Hepatocyte (in vitro differentiated cells): ENCODE measurements at regions not wholly inside any gene's neighbourhood (a gene's known extent, or its start where the extent isn't known, plus 50 kb on each side); places are given as distances from the start of the nearest gene placed in this dataset.

Experiments used
- EZH2 ChIP-seq: fragments of 200-600 bp; sonication (generic); IDR thresholded peaks from 2 replicates; pipeline ENCODE4 v1.6.1; 2016; ENCODE audit warnings: antibody characterized with exemption, mild to moderate bottlenecking, borderline replicate concordance
- EZH2phosphoT487 ChIP-seq: fragments of 200-600 bp; sonication (generic); IDR thresholded peaks from one replicate; pipeline ENCODE4 v1.6.1; 2018; ENCODE audit warnings: antibody characterized with exemption, mild to moderate bottlenecking, low read depth, moderate library complexity; ENCODE audit not compliant: unreplicated experiment, severe bottlenecking
- TF ChIP-seq, protein P1 (sequence below): fragments of 200-600 bp; sonication (generic); IDR thresholded peaks from 2 replicates; pipeline ENCODE4 v1.5.1; 2016; ENCODE audit warnings: antibody characterized with exemption, mild to moderate bottlenecking; ENCODE audit not compliant: poor library complexity

DNA sequence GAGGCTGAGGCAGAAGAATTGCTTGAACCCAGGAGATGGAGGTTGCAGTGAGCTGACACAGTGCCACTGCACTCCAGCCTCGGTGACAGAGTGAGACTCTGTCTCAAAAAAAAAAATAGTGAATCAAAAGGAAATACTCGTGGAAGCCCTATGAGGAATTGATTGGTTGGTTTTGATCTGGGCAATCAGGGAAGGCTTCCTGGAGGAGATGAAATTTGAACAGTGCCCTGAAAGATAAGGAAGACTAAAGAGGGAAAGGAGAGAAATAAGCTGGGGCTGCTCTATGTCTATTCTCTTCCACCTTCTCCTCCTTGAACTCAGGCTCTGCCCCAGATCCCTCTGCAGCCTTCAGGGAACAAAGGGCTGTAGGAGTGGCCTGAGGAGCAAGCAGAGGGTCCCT is 54.1 kb downstream of the IRF2BPL start:
- TF ChIP-seq, protein P1, sequence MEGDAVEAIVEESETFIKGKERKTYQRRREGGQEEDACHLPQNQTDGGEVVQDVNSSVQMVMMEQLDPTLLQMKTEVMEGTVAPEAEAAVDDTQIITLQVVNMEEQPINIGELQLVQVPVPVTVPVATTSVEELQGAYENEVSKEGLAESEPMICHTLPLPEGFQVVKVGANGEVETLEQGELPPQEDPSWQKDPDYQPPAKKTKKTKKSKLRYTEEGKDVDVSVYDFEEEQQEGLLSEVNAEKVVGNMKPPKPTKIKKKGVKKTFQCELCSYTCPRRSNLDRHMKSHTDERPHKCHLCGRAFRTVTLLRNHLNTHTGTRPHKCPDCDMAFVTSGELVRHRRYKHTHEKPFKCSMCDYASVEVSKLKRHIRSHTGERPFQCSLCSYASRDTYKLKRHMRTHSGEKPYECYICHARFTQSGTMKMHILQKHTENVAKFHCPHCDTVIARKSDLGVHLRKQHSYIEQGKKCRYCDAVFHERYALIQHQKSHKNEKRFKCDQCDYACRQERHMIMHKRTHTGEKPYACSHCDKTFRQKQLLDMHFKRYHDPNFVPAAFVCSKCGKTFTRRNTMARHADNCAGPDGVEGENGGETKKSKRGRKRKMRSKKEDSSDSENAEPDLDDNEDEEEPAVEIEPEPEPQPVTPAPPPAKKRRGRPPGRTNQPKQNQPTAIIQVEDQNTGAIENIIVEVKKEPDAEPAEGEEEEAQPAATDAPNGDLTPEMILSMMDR, result no peak
- TF ChIP-seq EZH2phosphoT487, result no peak
- no peak for TF ChIP-seq EZH2
